Neural cell (in vitro differentiated cells): ENCODE measurements at regions not wholly inside any gene's neighbourhood (a gene's known extent, or its start where the extent isn't known, plus 50 kb on each side); places are given as distances from the start of the nearest gene placed in this dataset.

Experiments
- H2AFZ ChIP-seq: fragments of 200-600, 300-800 bp; sonication (generic), shearing (Covaris generic); 2 replicates; pipeline ENCODE4 v1.6.0; 2014; ENCODE audit warnings: low read depth, mild to moderate bottlenecking, antibody characterized with exemption, low read length, moderate library complexity
- H3F3A ChIP-seq: fragments of 200-600 bp; shearing (Covaris generic); 2 replicates; pipeline ENCODE4 v1.6.1; 2016; ENCODE audit warnings: mild to moderate bottlenecking, moderate library complexity, mixed read lengths, antibody characterized with exemption, low read length; ENCODE audit not compliant: insufficient read depth, poor library complexity, severe bottlenecking
- H3K27ac ChIP-seq: fragments of 200-600, 300-800 bp; sonication (generic), shearing (Covaris generic); 2 replicates; pipeline ENCODE4 v1.5.1; 2014; ENCODE audit warnings: mild to moderate bottlenecking, low read length, moderate library complexity
- H3K27me3 ChIP-seq: fragments of 300-800, 200-600 bp; sonication (generic), shearing (Covaris generic); 2 replicates; pipeline ENCODE4 v1.6.0; 2014; ENCODE audit warnings: mild to moderate bottlenecking, low read depth, low read length, moderate library complexity; ENCODE audit not compliant: insufficient read depth
- H3K36me3 ChIP-seq: fragments of 300-800, 200-600 bp; sonication (generic), shearing (Covaris generic); 2 replicates; pipeline ENCODE4 v1.5.1; 2014; ENCODE audit warnings: mild to moderate bottlenecking, antibody characterized with exemption, low read length, moderate library complexity; ENCODE audit not compliant: insufficient read depth
- H3K4me2 ChIP-seq: fragments of 300-800, 200-600 bp; sonication (generic), shearing (Covaris generic); 2 replicates; pipeline ENCODE4 v1.6.0; 2014; ENCODE audit warnings: mild to moderate bottlenecking, low read length
- H3K4me3 ChIP-seq: fragments of 300-800, 200-600 bp; sonication (generic), shearing (Covaris generic); 2 replicates; pipeline ENCODE4 v1.5.1; 2014; ENCODE audit warnings: mild to moderate bottlenecking, low read length, moderate library complexity
- H3K79me2 ChIP-seq: fragments of 200-600 bp; shearing (Covaris generic); replicated peaks from 2 replicates; pipeline ENCODE4 v1.6.0; 2014; ENCODE audit warnings: mild to moderate bottlenecking, low read length, moderate library complexity; ENCODE audit not compliant: insufficient read depth
- H3K9ac ChIP-seq: fragments of 300-800, 200-600 bp; sonication (generic), shearing (Covaris generic); 2 replicates; pipeline ENCODE4 v1.6.1; 2016; ENCODE audit warnings: mild to moderate bottlenecking, low read length, mixed read lengths
- H3K9me2 ChIP-seq: fragments of 200-600 bp; shearing (Covaris generic); 2 replicates; pipeline ENCODE4 v1.6.1; 2016; ENCODE audit warnings: mild to moderate bottlenecking, low read length, mixed read lengths; ENCODE audit not compliant: insufficient read depth
- H3K9me3 ChIP-seq: fragments of 200-600, 300-800 bp; sonication (generic), shearing (Covaris generic); 2 replicates; pipeline ENCODE4 v1.6.1; 2016; ENCODE audit warnings: mild to moderate bottlenecking, mixed run types, low read length, moderate library complexity, mixed read lengths
- H4K20me1 ChIP-seq: fragments of 200-600 bp; shearing (Covaris generic); 2 replicates; pipeline ENCODE4 v1.6.1; 2016; ENCODE audit warnings: mild to moderate bottlenecking, mixed run types; ENCODE audit not compliant: insufficient read depth
- CTCF ChIP-seq: fragments of 450-650 bp; IDR thresholded peaks from 2 replicates; pipeline ENCODE4 v1.5.1; 2014; ENCODE audit warnings: antibody characterized with exemption, mild to moderate bottlenecking, moderate library complexity; ENCODE audit not compliant: poor library complexity, severe bottlenecking
- EP300 ChIP-seq: fragments of 450-650 bp; conservative IDR thresholded peaks from 2 replicates; pipeline ENCODE4 v1.6.1; 2014; ENCODE audit warnings: antibody characterized with exemption, mild to moderate bottlenecking, moderate library complexity; ENCODE audit not compliant: poor library complexity, severe bottlenecking
- EZH2 ChIP-seq: fragments of 200-600, 300-800 bp; shearing (Covaris generic), sonication (generic); IDR thresholded peaks from 2 replicates; pipeline ENCODE4 v1.6.1; 2014; ENCODE audit warnings: antibody characterized with exemption, low read length, borderline replicate concordance, mild to moderate bottlenecking; ENCODE audit not compliant: insufficient read depth, poor library complexity, severe bottlenecking
- MXI1 ChIP-seq: fragments of 450-650 bp; conservative IDR thresholded peaks from 2 replicates; pipeline ENCODE4 v1.6.1; 2014; ENCODE audit warnings: antibody characterized with exemption, mild to moderate bottlenecking; ENCODE audit not compliant: poor library complexity, severe bottlenecking
- POLR2AphosphoS5 ChIP-seq: IDR thresholded peaks from 2 replicates; pipeline ENCODE4 v1.6.1; 2012
- RAD21 ChIP-seq: fragments of 450-650 bp; conservative IDR thresholded peaks from 2 replicates; pipeline ENCODE4 v1.6.1; 2014; ENCODE audit warnings: antibody characterized with exemption, mild to moderate bottlenecking, moderate library complexity
- SMC3 ChIP-seq: fragments of 450-650 bp; conservative IDR thresholded peaks from 2 replicates; pipeline ENCODE4 v1.6.1; 2014; ENCODE audit warnings: antibody characterized with exemption, mild to moderate bottlenecking, moderate library complexity; ENCODE audit not compliant: poor library complexity
- TAF1 ChIP-seq: IDR thresholded peaks from 2 replicates; pipeline ENCODE4 v1.6.1; 2012; ENCODE audit warnings: low read depth
- TF ChIP-seq, protein P1 (sequence below): IDR thresholded peaks from 2 replicates; pipeline ENCODE4 v1.6.1; 2012; ENCODE audit warnings: borderline replicate concordance

DNA sequence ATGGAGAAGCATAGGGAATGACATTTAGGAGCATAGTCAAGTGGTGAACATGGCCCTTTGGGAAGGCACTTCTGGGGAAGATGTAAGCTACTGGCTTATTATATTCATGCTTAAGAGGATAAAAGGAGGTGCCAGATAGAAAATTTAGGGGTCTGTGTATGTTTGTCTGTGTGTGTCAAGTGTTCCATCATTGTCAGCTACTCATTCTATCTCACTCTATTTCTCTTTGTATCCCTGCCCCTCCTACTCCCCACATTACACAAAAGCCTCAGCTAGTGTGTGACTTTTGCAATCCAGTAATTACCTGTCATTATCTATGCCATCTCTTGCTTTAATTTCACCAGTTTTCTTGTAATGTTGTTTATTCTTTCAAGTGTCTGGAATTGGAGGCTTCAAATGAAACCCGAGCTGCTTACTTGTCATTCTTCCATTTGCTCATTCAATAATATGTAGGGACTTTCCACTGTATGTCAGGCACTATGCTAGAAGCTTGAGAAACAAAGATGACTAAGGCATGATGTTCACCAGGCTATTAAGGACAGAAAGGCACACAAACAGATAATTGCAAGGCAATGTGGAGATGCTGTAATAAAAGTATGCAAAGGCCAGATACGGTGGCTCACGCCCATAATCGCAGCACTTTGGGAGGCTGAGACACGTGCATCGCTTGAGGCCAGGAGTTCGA lies 229.8 kb upstream of the TEX13C start:
- TF ChIP-seq EZH2: no peak
- TF ChIP-seq, protein P1, sequence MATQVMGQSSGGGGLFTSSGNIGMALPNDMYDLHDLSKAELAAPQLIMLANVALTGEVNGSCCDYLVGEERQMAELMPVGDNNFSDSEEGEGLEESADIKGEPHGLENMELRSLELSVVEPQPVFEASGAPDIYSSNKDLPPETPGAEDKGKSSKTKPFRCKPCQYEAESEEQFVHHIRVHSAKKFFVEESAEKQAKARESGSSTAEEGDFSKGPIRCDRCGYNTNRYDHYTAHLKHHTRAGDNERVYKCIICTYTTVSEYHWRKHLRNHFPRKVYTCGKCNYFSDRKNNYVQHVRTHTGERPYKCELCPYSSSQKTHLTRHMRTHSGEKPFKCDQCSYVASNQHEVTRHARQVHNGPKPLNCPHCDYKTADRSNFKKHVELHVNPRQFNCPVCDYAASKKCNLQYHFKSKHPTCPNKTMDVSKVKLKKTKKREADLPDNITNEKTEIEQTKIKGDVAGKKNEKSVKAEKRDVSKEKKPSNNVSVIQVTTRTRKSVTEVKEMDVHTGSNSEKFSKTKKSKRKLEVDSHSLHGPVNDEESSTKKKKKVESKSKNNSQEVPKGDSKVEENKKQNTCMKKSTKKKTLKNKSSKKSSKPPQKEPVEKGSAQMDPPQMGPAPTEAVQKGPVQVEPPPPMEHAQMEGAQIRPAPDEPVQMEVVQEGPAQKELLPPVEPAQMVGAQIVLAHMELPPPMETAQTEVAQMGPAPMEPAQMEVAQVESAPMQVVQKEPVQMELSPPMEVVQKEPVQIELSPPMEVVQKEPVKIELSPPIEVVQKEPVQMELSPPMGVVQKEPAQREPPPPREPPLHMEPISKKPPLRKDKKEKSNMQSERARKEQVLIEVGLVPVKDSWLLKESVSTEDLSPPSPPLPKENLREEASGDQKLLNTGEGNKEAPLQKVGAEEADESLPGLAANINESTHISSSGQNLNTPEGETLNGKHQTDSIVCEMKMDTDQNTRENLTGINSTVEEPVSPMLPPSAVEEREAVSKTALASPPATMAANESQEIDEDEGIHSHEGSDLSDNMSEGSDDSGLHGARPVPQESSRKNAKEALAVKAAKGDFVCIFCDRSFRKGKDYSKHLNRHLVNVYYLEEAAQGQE: no peak
- TF ChIP-seq RAD21: no peak
- no peak for TF ChIP-seq MXI1
- TF ChIP-seq TAF1: no peak
- no peak for TF ChIP-seq SMC3
- no peak for TF ChIP-seq POLR2AphosphoS5
- no peak for TF ChIP-seq CTCF
- TF ChIP-seq EP300: no peak

DNA sequence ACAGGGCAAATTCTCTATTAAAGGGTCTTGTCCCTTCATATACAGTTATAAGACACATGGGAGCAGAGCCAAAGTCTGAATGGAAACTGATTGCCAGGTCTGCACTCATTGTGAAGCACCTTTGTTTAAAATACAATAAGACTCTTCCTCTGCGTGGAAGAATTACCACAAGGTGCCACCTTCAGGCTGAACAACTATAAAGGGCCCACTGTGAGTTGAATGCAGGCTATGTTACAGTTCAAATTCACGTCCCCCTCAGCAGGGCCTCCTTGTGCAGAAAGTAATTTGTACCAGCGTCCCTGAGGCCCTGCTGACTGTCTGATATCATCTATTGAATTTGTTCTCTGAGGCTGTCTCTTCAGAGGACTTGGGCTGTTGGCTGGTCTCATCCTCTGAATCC lies 225.8 kb upstream of the TEX13C start:
- Histone ChIP-seq H3K36me3 (no peaks in the 10 kb centered on the region), H3K9me3 (no peaks in the 10 kb centered on the region), H3K79me2 (no peaks in the 10 kb centered on the region), H3K9ac (no peak overlapping the region), H3K4me3 (no peak overlapping the region), H3K4me2 (no peak overlapping the region), H3F3A (no peaks in the 10 kb centered on the region), H3K27me3 (no peaks in the 10 kb centered on the region), H3K9me2 (no peaks in the 10 kb centered on the region), H4K20me1 (no peaks in the 10 kb centered on the region), H3K27ac (no peak overlapping the region), H2AFZ (no peak overlapping the region)
- TF ChIP-seq EP300 (no peak), EZH2 (no peak), CTCF (no peak), MXI1 (no peak), SMC3 (no peak), RAD21 (no peak), POLR2AphosphoS5 (no peak), TAF1 (no peak)
- TF ChIP-seq, protein P1: no peak

More for the DNA sequence above, 229.8 kb upstream of the TEX13C start:
- H3K27ac ChIP-seq: no peak overlapping the region
- no peak overlapping the region for H2AFZ ChIP-seq
- H3K27me3 ChIP-seq: no peaks in the 10 kb centered on the region
- no peaks in the 10 kb centered on the region for H3K9me2 ChIP-seq
- H3K36me3 ChIP-seq: no peaks in the 10 kb centered on the region
- H3K79me2 ChIP-seq: no peaks in the 10 kb centered on the region
- H3F3A ChIP-seq: no peaks in the 10 kb centered on the region
- no peaks in the 10 kb centered on the region for H3K9me3 ChIP-seq
- H3K4me3 ChIP-seq: no peak overlapping the region
- no peak overlapping the region for H3K4me2 ChIP-seq
- no peak overlapping the region for H3K9ac ChIP-seq
- H4K20me1 ChIP-seq: no peaks in the 10 kb centered on the region
